ENCODE measurements at regions not wholly inside any gene's neighbourhood (a gene's known extent, or its start where the extent isn't known, plus 50 kb on each side); places are given as distances from the start of the nearest gene placed in this dataset.

- TF ChIP-seq, protein P1, sequence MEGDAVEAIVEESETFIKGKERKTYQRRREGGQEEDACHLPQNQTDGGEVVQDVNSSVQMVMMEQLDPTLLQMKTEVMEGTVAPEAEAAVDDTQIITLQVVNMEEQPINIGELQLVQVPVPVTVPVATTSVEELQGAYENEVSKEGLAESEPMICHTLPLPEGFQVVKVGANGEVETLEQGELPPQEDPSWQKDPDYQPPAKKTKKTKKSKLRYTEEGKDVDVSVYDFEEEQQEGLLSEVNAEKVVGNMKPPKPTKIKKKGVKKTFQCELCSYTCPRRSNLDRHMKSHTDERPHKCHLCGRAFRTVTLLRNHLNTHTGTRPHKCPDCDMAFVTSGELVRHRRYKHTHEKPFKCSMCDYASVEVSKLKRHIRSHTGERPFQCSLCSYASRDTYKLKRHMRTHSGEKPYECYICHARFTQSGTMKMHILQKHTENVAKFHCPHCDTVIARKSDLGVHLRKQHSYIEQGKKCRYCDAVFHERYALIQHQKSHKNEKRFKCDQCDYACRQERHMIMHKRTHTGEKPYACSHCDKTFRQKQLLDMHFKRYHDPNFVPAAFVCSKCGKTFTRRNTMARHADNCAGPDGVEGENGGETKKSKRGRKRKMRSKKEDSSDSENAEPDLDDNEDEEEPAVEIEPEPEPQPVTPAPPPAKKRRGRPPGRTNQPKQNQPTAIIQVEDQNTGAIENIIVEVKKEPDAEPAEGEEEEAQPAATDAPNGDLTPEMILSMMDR (IDR thresholded peaks at IDR 0.05; ENCODE audit: extremely low read depth in 1 of 2, insufficient read depth in 1 of 2, low read depth in 1 of 2, low read length in 2 of 2), result no peak
- TF ChIP-seq GATA2 (IDR thresholded peaks at IDR 0.05; ENCODE audit: insufficient read depth, insufficient read length, low read depth, low read length) (no peak), POLR2AphosphoS5 (IDR thresholded peaks at IDR 0.05; ENCODE audit: insufficient read depth, low read depth, low read length) (no peak), POLR2A (IDR thresholded peaks at IDR 0.05; ENCODE audit: low read depth, low read length) (no peak), EZH2 (IDR thresholded peaks at IDR 0.05; ENCODE audit: borderline replicate concordance, low read depth, low read length, severe bottlenecking) (no peak), JUN (IDR thresholded peaks at IDR 0.05; ENCODE audit: borderline replicate concordance, insufficient read depth, insufficient read length, low read depth) (no peak)
- TF ChIP-seq, protein P2, sequence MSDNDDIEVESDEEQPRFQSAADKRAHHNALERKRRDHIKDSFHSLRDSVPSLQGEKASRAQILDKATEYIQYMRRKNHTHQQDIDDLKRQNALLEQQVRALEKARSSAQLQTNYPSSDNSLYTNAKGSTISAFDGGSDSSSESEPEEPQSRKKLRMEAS (IDR thresholded peaks at IDR 0.05; ENCODE audit: insufficient read depth, insufficient read length), result no peak
These were observed 333.2 kb upstream of the MGMT start for GRCh38 chr10:129133856-129134255.
